Medulla oblongata (tissue), 1 donor: ENCODE measurements at regions not wholly inside any gene's neighbourhood (a gene's known extent, or its start where the extent isn't known, plus 50 kb on each side); places are given as distances from the start of the nearest gene placed in this dataset.

Experiments used
- DNase-seq: peaks from one replicate; pipeline ENCODE4 v3.0.0-alpha.2; 2015; ENCODE audit errors: extremely low spot score

GRCh38 chr2:129929321-129930290 is 49.9 kb upstream of the RAB6C start:
- DNase-seq = peak; percentile 85
